HEK293T (cell line): ENCODE measurements at regions not wholly inside any gene's neighbourhood (a gene's known extent, or its start where the extent isn't known, plus 50 kb on each side); places are given as distances from the start of the nearest gene placed in this dataset.

ENCODE experiments used
- ARNT ChIP-seq: fragments of 450-650 bp; IDR thresholded peaks from 2 replicates; pipeline ENCODE4 v1.6.1; 2017; ENCODE audit warnings: mild to moderate bottlenecking
- BHLHE40 ChIP-seq: fragments of 450-650 bp; IDR thresholded peaks from 2 replicates; pipeline ENCODE4 v1.6.1; 2016; ENCODE audit warnings: mild to moderate bottlenecking, moderate library complexity, borderline replicate concordance
- CTBP1 ChIP-seq: fragments of 450-650 bp; IDR thresholded peaks from 2 replicates; pipeline ENCODE4 v1.6.1; 2016; ENCODE audit warnings: borderline replicate concordance
- ELF4 ChIP-seq: fragments of 450-650 bp; IDR thresholded peaks from 2 replicates; pipeline ENCODE4 v1.6.1; 2017; ENCODE audit warnings: antibody characterized with exemption
- FOXA1 ChIP-seq: fragments of 450-650 bp; IDR thresholded peaks from 2 replicates; pipeline ENCODE4 v1.6.1; 2016; ENCODE audit warnings: mild to moderate bottlenecking
- FOXK2 ChIP-seq: fragments of 450-650 bp; IDR thresholded peaks from 2 replicates; pipeline ENCODE4 v1.6.1; 2016; ENCODE audit warnings: mild to moderate bottlenecking
- FOXM1 ChIP-seq: fragments of 450-650 bp; IDR thresholded peaks from 2 replicates; pipeline ENCODE4 v1.6.1; 2017; ENCODE audit warnings: mild to moderate bottlenecking, borderline replicate concordance
- HDGF ChIP-seq: fragments of 450-650 bp; IDR thresholded peaks from 2 replicates; pipeline ENCODE4 v1.6.1; 2017; ENCODE audit warnings: antibody characterized with exemption, borderline replicate concordance
- LEF1 ChIP-seq: fragments of 450-650 bp; IDR thresholded peaks from 2 replicates; pipeline ENCODE4 v1.6.1; 2017; ENCODE audit warnings: mild to moderate bottlenecking, borderline replicate concordance
- NFRKB ChIP-seq: fragments of 450-650 bp; IDR thresholded peaks from 2 replicates; pipeline ENCODE4 v1.6.1; 2016; ENCODE audit warnings: mild to moderate bottlenecking, moderate library complexity
- SP1 ChIP-seq: fragments of 450-650 bp; IDR thresholded peaks from 2 replicates; pipeline ENCODE4 v1.6.1; 2017
- SUZ12 ChIP-seq: fragments of 450-650 bp; IDR thresholded peaks from 2 replicates; pipeline ENCODE4 v1.6.1; 2016; ENCODE audit warnings: mild to moderate bottlenecking
- TARDBP ChIP-seq: fragments of 450-650 bp; IDR thresholded peaks from 2 replicates; pipeline ENCODE4 v1.6.1; 2016

DNA sequence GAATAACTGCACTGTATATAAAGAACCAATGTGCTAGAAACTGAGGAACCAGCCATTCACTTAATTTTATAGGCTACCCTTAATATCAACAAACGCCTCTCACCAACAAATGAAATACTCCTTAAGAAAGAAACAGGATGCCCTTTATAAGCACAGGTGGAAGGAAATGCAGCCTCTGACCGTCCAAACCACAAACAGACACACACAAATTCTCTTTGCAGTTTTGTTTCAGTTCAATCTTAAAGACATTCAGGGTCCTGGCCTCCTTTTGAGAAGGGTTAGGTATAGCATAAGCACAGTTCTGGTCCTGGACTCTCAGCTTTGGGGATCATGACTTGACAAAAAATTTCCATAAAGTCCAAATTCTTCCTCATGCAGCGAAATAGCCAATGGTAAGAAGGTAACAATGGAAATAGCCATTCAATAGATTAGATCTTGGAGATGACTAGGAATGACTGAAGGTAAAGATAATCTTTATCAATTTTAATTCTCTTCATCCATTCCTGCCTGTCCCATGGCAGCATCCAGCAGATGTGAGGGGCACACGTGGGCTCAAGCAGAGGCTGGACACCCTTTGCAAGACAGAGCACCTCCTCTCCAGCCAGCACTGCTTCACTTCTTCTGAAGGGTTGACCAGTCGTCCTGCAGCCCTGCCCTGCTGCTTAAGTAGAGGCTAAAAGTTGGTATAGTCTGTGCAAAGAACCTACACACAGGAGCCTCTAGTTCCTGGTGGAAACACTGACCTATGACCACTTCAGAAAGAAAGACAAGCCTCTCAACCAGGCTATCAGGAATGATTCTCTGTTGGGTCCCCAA, 123.9 kb downstream of the CD83 start:
- TF ChIP-seq SP1 (no peak), FOXM1 (no peak), ELF4 (no peak), BHLHE40 (no peak), CTBP1 (no peak), NFRKB (no peak), TARDBP (no peak), HDGF (no peak), SUZ12 (no peak), FOXA1 (no peak), LEF1 (no peak), FOXK2 (no peak), ARNT (no peak)
